GM21717 (cell line): ENCODE measurements at regions not wholly inside any gene's neighbourhood (a gene's known extent, or its start where the extent isn't known, plus 50 kb on each side); places are given as distances from the start of the nearest gene placed in this dataset.

Experiments
- ATAC-seq: cut with Tn5 transposase; IDR thresholded peaks from one replicate; pipeline ENCODE4 v1.9.1; 2021; ENCODE audit warnings: mild to moderate bottlenecking, moderate library complexity; ENCODE audit not compliant: unreplicated experiment

GRCh38 chr2:106941372-106941993, 55.5 kb upstream of the ST6GAL2 start:
- ATAC-seq: no peak

GRCh38 chr2:106943468-106944200, 57.7 kb upstream of the ST6GAL2 start:
- no peak for ATAC-seq

- no peak for ATAC-seq
Observed at GRCh38 chr2:106944215-106944614, 58.2 kb upstream of the ST6GAL2 start.

GRCh38 chr2:106948540-106948939, 62.6 kb upstream of the ST6GAL2 start:
- ATAC-seq: no peak

GRCh38 chr2:106953236-106953635, 67.3 kb upstream of the ST6GAL2 start:
- no peak for ATAC-seq

GRCh38 chr2:106953779-106954178, 67.8 kb upstream of the ST6GAL2 start:
- no peak for ATAC-seq

- no peak for ATAC-seq
Observed at GRCh38 chr2:106954304-106954703, 68.3 kb upstream of the ST6GAL2 start.

- ATAC-seq: no peak
Observed at GRCh38 chr2:106956416-106956815, 70.4 kb upstream of the ST6GAL2 start.

GRCh38 chr2:106956879-106957278, 70.9 kb upstream of the ST6GAL2 start:
- no peak for ATAC-seq

GRCh38 chr2:106959975-106960682, 74.2 kb upstream of the ST6GAL2 start:
- no peak for ATAC-seq

GRCh38 chr2:106960683-106961161, 74.8 kb upstream of the ST6GAL2 start:
- ATAC-seq: no peak

- no peak for ATAC-seq
Observed at GRCh38 chr2:106961328-106961727, 75.4 kb upstream of the ST6GAL2 start.

- no peak for ATAC-seq
Observed at GRCh38 chr2:106963156-106963555, 77.2 kb upstream of the ST6GAL2 start.

GRCh38 chr2:106963893-106964292, 77.9 kb upstream of the ST6GAL2 start:
- ATAC-seq: no peak

- ATAC-seq: no peak
Observed at GRCh38 chr2:106965611-106966010, 79.6 kb upstream of the ST6GAL2 start.

- ATAC-seq: no peak
Observed at GRCh38 chr2:106969777-106970176, 83.8 kb upstream of the ST6GAL2 start.

GRCh38 chr2:106970471-106971261, 84.7 kb upstream of the ST6GAL2 start:
- ATAC-seq: no peak

- ATAC-seq: no peak
Observed at GRCh38 chr2:106972782-106973181, 86.8 kb upstream of the ST6GAL2 start.

- ATAC-seq: no peak
Observed at GRCh38 chr2:106974891-106975290, 88.9 kb upstream of the ST6GAL2 start.

GRCh38 chr2:106975641-106976040, 89.7 kb upstream of the ST6GAL2 start:
- no peak for ATAC-seq

GRCh38 chr2:106976548-106976947, 90.6 kb upstream of the ST6GAL2 start:
- ATAC-seq: no peak
